Activated naive CD4-positive, alpha-beta T cell treated with anti-CD3 and anti-CD28 coated beads, Interleukin-2, amount 50 U/mL, for 72 hours (primary cell): ENCODE measurements at regions not wholly inside any gene's neighbourhood (a gene's known extent, or its start where the extent isn't known, plus 50 kb on each side); places are given as distances from the start of the nearest gene placed in this dataset.

ENCODE experiments used
- ATAC-seq, 2 donors: fragments of 150-1000 bp; cut with Tn5 transposase; 2 replicates each; pipeline ENCODE4 v1.10.0; 2021; ENCODE audit warnings: mild to moderate bottlenecking in 2 of 2, moderate library complexity in 2 of 2
- DNase-seq, 2 donors: peaks; one replicate each; pipeline ENCODE4 v3.0.0; 2021 to 2022; ENCODE audit warnings: low spot score in 2 of 2
- H3K27ac Mint-ChIP-seq, 2 donors: one replicate each; pipeline ENCODE4 v1.8.0; 2022; ENCODE audit warnings: mild to moderate bottlenecking in 2 of 2, mixed read lengths in 2 of 2
- H3K36me3 Mint-ChIP-seq, 2 donors: one replicate each; pipeline ENCODE4 v1.8.0; 2022; ENCODE audit warnings: mixed read lengths in 2 of 2
- H3K9me3 Mint-ChIP-seq, 2 donors: one replicate each; pipeline ENCODE4 v1.8.0; 2022; ENCODE audit warnings: mixed read lengths in 2 of 2

DNA sequence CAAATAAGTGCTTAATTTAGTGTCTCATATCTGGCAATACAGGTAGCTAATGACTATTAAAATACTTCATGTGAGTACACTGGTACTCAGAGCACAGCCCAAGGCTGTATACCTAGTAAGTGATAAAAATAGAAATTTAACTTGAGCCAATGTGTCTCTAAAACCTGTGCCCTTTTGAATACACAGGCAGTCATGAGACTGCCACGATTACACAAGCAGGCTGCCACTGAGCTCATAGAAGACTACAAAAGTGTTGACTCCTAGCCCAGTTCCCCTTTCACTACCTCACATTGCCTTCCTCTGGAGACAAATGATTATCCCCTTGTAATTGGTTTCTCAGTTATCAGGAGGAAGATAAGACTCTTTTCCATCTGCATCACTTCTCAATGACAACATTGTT lies 66.3 kb upstream of the PAPPA start:
- H3K27ac Mint-ChIP-seq, result no peak overlapping the region
- no peaks in the 10 kb centered on the region for H3K36me3 Mint-ChIP-seq
- peaks cover 9 to 10% of the 10 kb centered on the region in 2 donors for H3K9me3 Mint-ChIP-seq
- DNase-seq (no peak), ATAC-seq (no peak)

DNA sequence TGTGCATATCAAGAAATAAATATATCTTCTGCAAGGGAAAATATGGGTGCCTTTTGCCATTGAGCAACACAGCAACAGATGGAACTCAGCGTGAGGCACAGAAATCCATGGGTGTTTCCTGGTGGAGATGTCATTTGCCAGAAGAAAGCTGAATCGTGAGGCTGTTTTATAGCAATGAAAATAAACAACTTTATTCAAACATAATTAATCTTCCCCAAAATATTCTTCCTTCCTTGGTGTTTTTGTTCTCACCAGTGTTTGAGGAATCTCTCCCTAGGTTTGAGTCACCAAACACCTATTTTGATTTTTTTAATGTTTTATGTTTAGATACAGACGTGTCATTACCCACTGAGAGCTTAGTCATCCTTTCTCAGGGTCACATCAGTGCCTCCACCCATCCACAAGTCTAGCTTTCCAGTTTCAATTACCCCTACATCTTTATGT lies 65.8 kb upstream of the PAPPA start:
- H3K9me3 Mint-ChIP-seq, result peaks cover 9 to 10% of the 10 kb centered on the region in 2 donors
- no peak overlapping the region for H3K27ac Mint-ChIP-seq
- no peak for ATAC-seq
- no peak for DNase-seq
- no peaks in the 10 kb centered on the region for H3K36me3 Mint-ChIP-seq

DNA sequence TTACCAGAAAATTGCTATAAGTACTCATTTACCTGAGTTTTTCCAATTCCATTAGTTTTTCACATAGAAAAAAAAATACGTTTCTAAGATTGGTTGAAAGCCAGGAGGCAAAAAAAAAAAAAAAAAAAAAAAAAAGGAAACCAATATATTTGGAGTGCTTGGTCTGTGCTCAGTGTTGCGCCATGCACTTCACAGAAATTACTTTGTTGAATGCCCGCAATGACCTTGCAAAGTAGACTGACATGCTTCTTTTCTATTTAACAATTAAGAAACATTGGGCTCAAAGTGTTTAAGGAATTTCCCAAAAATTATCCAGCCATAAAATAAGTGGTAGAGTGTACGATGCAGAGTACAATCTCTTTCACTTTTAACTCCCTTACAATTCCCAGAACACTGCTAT lies 65.2 kb upstream of the PAPPA start:
- Mint-ChIP-seq H3K27ac (no peak overlapping the region), H3K36me3 (no peaks in the 10 kb centered on the region), H3K9me3 (peaks cover 9 to 10% of the 10 kb centered on the region in 2 donors)
- DNase-seq, result no peak
- no peak for ATAC-seq

GRCh38 chr9:116090030-116090770 lies 63.4 kb upstream of the PAPPA start:
- DNase-seq (no peak), ATAC-seq (no peak)
- Mint-ChIP-seq H3K36me3 (no peaks in the 10 kb centered on the region), H3K27ac (no peak overlapping the region), H3K9me3 (peaks cover 9 to 10% of the 10 kb centered on the region in 2 donors)

DNA sequence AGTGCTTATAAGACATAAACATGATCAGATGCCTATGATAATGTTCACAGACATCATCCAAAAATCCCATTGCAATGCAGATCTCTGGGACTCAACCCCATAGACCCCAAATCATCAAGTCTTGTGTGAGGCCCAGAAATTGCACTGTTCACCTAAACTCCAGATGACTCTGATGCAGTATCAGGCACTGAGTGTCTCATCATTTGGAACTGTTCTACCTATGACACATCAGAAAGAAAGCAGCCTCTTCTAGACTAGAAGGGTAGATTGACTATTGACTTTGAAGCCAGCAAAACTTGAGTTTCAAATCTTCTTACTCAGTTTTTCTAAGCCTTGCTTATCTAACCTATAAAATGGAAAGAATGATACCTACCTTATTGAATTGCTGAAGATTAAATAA lies 58.7 kb upstream of the PAPPA start:
- DNase-seq, result no peak
- Mint-ChIP-seq H3K36me3 (no peaks in the 10 kb centered on the region), H3K27ac (no peak overlapping the region), H3K9me3 (peaks cover 16 to 20% of the 10 kb centered on the region in 2 donors)
- no peak for ATAC-seq

DNA sequence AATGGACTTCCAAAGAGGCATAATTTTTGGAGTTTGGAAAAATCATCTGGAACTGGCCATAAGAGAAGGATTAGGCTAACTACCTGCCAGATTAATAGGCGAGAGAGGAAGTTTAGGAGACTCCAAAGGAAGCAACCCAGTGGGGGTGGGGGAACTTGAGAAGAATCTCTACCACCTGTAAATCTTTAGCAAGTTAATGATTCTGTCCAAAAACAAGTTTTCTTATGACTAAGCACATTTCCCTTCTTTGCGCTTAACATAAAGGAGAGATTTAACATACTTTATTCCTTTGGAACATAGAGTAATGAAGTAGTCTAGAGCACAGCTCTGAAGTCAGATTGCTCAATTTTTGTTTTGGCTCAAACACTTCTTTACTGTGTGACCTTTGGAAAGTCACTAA lies 58.2 kb upstream of the PAPPA start:
- DNase-seq (no peak), ATAC-seq (no peak)
- Mint-ChIP-seq H3K36me3 (no peaks in the 10 kb centered on the region), H3K9me3 (peaks cover 13 to 17% of the 10 kb centered on the region in 2 donors), H3K27ac (no peak overlapping the region)

GRCh38 chr9:116096046-116096445 lies 57.5 kb upstream of the PAPPA start:
- ATAC-seq, result no peak
- H3K9me3 Mint-ChIP-seq, result peaks cover 7 to 17% of the 10 kb centered on the region in 2 donors
- H3K27ac Mint-ChIP-seq, result no peak overlapping the region
- DNase-seq, result no peak
- H3K36me3 Mint-ChIP-seq, result no peaks in the 10 kb centered on the region

GRCh38 chr9:116096853-116097252 lies 56.7 kb upstream of the PAPPA start:
- no peak for ATAC-seq
- Mint-ChIP-seq H3K36me3 (no peaks in the 10 kb centered on the region), H3K27ac (no peak overlapping the region), H3K9me3 (peaks cover 7 to 17% of the 10 kb centered on the region in 2 donors)
- DNase-seq, result no peak

DNA sequence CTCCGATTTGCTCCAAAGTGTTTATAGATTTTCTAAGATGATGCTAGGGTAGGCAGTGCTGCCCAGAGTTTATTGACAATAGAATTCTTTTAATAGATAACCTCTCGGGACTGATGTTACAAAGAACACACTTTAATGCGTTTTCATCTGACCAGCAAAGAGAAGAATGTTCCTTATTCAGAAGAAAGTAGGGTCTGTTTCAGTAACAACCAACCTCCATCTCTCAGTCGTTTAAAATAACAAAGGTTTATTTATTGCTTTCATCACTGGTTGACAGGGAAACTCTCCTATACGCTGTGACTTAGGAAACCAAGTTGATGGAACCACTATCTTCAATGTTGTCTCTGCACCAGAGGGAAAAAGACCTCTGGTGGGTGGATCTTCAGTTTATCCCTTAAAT lies 55.1 kb upstream of the PAPPA start:
- Mint-ChIP-seq H3K27ac (no peak overlapping the region), H3K36me3 (no peaks in the 10 kb centered on the region), H3K9me3 (peaks cover 7 to 19% of the 10 kb centered on the region in 2 donors)
- DNase-seq, result no peak
- ATAC-seq, result no peak

- DNase-seq (no peak), ATAC-seq (no peak)
- Mint-ChIP-seq H3K36me3 (no peaks in the 10 kb centered on the region), H3K9me3 (peaks cover 7 to 20% of the 10 kb centered on the region in 2 donors), H3K27ac (no peak overlapping the region)
Measured at GRCh38 chr9:116099821-116100220, 53.8 kb upstream of the PAPPA start.

DNA sequence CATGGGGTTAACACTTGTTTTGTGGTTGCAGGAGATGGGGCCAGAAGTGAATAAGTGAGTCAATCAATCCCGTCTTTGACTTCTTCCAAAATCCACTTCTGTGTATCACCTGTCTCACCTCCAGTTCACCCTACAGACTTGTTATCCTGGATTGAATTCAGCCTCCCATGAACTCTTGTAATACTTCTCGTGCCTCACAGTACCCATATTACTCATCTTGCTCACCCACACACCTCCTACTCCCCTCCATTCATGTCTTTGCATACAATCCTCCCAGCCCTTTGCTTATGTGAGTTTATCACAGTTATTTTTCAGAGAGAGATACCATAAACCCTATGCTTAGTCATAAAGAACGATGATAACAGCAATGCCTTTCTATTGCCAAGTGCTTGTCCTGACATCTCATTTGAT lies 52.9 kb upstream of the PAPPA start:
- no peak for DNase-seq
- no peak for ATAC-seq
- Mint-ChIP-seq H3K27ac (no peak overlapping the region), H3K36me3 (no peaks in the 10 kb centered on the region), H3K9me3 (peaks cover 7 to 20% of the 10 kb centered on the region in 2 donors)

DNA sequence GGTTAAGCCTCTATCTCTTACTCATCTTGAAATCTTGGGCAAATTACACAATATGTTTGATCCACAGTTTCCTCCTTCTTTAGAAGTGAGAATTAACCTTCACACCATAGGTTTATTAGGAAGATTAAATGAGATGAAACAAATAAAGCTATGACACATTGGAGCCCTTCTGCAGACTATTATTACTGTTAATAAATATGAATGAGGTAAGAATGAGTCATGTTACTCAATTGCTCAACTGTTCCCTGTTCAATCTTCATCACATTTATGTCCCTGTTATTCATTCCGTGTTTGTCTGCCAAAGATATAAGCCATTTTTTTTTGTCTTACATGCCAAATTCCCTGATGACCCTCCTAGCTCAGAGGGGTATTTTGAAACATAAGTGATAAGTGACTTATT lies 52.1 kb upstream of the PAPPA start:
- ATAC-seq, result no peak
- peaks cover 7 to 20% of the 10 kb centered on the region in 2 donors for H3K9me3 Mint-ChIP-seq
- no peak for DNase-seq
- H3K27ac Mint-ChIP-seq, result no peak overlapping the region
- no peaks in the 10 kb centered on the region for H3K36me3 Mint-ChIP-seq

DNA sequence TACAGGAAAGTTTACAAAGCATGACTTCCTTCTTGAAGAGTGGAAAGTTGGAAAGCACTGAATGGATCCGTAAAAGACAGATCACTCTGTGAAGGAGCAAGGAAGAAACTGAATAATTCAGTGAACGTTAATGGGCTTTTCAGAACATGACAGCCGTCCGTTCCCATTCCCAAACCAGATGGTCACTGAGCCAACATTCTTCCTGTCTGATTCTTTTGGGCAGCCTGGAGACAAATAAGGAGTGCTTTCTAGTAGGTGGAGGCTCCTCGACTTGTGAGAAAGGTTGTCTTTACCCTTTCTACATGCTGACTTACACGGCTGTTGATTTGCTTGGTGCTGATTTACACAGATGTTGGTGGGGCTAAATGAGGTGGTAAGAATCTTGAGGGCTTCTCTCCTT lies 51.0 kb upstream of the PAPPA start:
- H3K36me3 Mint-ChIP-seq, result no peaks in the 10 kb centered on the region
- H3K9me3 Mint-ChIP-seq, result peaks cover 0 to 14% of the 10 kb centered on the region in 2 donors
- H3K27ac Mint-ChIP-seq, result no peak overlapping the region
- ATAC-seq (no peak), DNase-seq (no peak)
